Ascending aorta (tissue), 2 donors: ENCODE measurements at regions not wholly inside any gene's neighbourhood (a gene's known extent, or its start where the extent isn't known, plus 50 kb on each side); places are given as distances from the start of the nearest gene placed in this dataset.

Experiments used
- DNase-seq, 2 donors: peaks; one replicate each; pipeline ENCODE4 v3.0.0-alpha.2; 2019; ENCODE audit warnings: low spot score in 2 of 2
- H3K27ac ChIP-seq, 2 donors: fragments of 200-600 bp; sonication (generic); one replicate each; pipeline ENCODE4 v1.5.1; 2016 to 2017; ENCODE audit warnings: mild to moderate bottlenecking in 1 of 2
- H3K27me3 ChIP-seq: fragments of 200-600 bp; sonication (generic); one replicate; pipeline ENCODE4 v1.5.1; 2017
- H3K36me3 ChIP-seq, 2 donors: fragments of 200-600 bp; sonication (generic); one replicate each; pipeline ENCODE4 v1.5.1; 2016
- H3K4me1 ChIP-seq, 2 donors: fragments of 200-600 bp; sonication (generic); one replicate each; pipeline ENCODE4 v1.5.1; 2016 to 2017; ENCODE audit warnings: mild to moderate bottlenecking in 1 of 2
- H3K4me3 ChIP-seq, 2 donors: fragments of 200-600 bp; sonication (generic); one replicate each; pipeline ENCODE4 v1.5.1; 2016 to 2017; ENCODE audit warnings: mild to moderate bottlenecking in 1 of 2
- H3K9me3 ChIP-seq, 2 donors: fragments of 200-600 bp; sonication (generic); one replicate each; pipeline ENCODE4 v1.5.1; 2016
- intact Hi-C: fragments of 100-400 bp; cut with DNase I; formaldehyde crosslinking; loops from one replicate; pipeline ENCODE4 v1.15.1; 2023
- TF ChIP-seq, protein P1 (sequence below), 3 experiments: fragments of 200-600 bp in 2 of 3; fragments of 450-650 bp in 1 of 3; sonication (generic) in 2 of 3; IDR thresholded peaks; one replicate each; pipeline ENCODE4 v1.5.1; 2016 to 2019; ENCODE audit warnings: antibody characterized with exemption in 3 of 3, mild to moderate bottlenecking in 1 of 3, moderate library complexity in 1 of 3

DNA sequence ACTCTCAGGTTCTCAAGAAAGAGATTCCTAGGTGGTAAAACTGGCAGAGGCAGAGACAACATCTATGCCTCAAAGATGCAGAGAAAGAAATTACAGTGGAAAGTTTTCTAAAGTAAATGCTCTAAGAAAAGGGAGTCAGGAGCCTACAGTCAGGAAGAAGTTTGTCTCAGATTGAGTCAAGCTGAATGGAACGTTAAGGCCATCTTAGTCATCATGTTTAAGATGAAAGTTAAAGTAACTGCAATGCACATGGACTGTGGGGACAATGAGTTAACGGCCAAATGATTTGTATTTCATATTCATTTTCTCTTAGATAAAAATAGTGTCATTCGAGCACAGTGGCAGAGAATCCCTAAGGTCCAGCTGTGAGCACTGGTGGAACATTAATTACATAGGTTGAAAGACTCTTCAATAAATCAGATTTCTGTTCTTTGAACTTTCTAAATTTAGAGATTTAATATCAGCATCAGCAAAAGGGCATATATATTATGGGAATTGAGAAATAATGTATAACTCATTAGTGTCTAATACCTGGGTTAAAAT lies 384.6 kb downstream of the DTHD1 start:
- H3K4me1 ChIP-seq, result no peaks in the 10 kb centered on the region
- H3K27ac ChIP-seq, result no peak overlapping the region
- DNase-seq, result no peak
- TF ChIP-seq, protein P1, sequence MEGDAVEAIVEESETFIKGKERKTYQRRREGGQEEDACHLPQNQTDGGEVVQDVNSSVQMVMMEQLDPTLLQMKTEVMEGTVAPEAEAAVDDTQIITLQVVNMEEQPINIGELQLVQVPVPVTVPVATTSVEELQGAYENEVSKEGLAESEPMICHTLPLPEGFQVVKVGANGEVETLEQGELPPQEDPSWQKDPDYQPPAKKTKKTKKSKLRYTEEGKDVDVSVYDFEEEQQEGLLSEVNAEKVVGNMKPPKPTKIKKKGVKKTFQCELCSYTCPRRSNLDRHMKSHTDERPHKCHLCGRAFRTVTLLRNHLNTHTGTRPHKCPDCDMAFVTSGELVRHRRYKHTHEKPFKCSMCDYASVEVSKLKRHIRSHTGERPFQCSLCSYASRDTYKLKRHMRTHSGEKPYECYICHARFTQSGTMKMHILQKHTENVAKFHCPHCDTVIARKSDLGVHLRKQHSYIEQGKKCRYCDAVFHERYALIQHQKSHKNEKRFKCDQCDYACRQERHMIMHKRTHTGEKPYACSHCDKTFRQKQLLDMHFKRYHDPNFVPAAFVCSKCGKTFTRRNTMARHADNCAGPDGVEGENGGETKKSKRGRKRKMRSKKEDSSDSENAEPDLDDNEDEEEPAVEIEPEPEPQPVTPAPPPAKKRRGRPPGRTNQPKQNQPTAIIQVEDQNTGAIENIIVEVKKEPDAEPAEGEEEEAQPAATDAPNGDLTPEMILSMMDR (IDR thresholded peaks at IDR 0.05), result no peak
- intact Hi-C loops, result no loop called here
- no peaks in the 10 kb centered on the region for H3K27me3 ChIP-seq
- no peaks in the 10 kb centered on the region for H3K36me3 ChIP-seq
- no peaks in the 10 kb centered on the region for H3K9me3 ChIP-seq
- H3K4me3 ChIP-seq, result no peak overlapping the region

DNA sequence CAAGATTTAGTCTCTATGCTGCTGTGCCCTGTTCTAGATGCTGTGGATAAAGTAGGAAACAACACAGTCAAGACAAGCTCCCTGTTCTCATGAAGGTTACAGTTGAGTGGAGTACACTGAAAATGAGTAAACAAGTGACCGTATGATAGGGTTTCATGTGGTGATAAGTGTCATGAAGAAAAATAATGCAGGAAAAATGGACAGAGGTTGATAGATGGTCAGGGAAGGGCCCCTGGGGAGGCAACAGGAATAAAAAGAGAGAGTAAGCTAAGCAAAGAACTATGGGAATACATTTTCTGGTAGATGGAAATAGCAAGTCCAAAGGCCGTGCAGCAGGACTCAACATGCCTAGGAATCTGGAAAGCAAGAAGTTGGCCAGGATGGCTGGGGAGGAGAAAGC lies 394.0 kb downstream of the DTHD1 start:
- Histone ChIP-seq H3K4me1 (no peaks in the 10 kb centered on the region), H3K27me3 (no peaks in the 10 kb centered on the region), H3K36me3 (no peaks in the 10 kb centered on the region), H3K27ac (no peak overlapping the region), H3K4me3 (no peak overlapping the region), H3K9me3 (no peaks in the 10 kb centered on the region)
- no peak for DNase-seq
- TF ChIP-seq, protein P1 (IDR thresholded peaks at IDR 0.05), result no peak
- intact Hi-C loops, result no loop called here

DNA sequence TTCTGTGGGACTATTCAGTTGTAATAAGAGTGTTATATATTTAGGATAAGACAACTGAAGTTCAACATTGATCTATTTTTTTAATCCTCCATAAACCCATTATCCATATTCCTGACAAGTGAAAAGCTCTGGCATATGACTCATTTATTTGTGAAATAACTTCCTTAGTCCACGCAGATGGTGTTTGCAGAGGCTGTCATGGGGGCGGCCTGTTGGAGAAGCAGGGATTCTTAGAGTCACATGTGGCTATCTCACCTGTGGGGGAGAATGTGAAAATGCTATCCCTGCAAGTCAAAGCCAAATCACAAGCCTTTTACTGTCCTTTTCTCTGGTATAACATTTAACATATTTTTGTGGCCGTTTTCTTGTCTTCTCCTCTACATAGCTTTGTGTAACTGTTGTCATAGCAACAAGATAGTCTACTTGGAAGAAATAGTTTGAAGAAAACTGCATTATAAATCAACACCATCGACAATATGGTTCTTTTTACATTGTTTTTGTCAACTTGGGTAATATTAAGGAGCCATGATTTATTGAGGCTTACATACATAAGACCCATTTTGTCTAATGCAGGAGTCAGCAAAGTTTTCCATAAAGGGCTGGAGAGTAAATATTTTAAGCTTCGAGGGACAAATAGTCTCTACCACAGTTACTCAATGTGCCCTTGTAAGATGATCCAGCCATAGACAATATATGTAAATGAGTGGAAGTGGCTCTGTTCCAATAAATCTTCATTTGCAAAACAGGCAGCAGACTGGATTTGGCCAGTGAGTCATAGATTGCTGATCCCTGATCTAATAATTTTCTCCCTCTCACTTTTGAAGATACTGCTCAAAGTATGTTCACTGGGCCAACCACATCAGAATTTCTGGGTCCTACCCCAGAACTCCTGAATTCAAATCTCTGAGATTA lies 395.0 kb downstream of the DTHD1 start:
- H3K4me3 ChIP-seq, result no peak overlapping the region
- no peak for DNase-seq
- H3K27ac ChIP-seq, result no peak overlapping the region
- intact Hi-C loops, result no loop called here
- H3K36me3 ChIP-seq, result no peaks in the 10 kb centered on the region
- no peaks in the 10 kb centered on the region for H3K27me3 ChIP-seq
- H3K9me3 ChIP-seq, result no peaks in the 10 kb centered on the region
- TF ChIP-seq, protein P1 (IDR thresholded peaks at IDR 0.05), result no peak
- no peaks in the 10 kb centered on the region for H3K4me1 ChIP-seq

DNA sequence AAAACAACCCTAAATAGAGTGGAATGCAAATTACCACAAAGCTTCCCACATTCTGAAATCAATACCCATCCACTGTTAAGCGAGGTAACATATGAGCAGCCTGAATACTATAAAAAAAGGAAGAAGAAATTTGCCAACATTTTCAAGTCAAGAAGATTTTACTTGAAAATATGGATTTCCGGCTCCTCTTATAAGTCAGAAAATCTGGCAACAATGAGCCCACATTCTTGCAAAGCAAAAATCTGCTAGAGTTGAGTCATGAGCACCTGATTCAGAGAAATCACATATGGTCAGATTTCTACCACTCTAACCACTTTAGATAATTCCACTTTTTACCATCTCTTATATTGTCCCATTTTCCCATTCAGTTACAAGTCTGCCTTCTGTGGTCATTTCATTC lies 395.7 kb downstream of the DTHD1 start:
- no peak overlapping the region for H3K27ac ChIP-seq

DNA sequence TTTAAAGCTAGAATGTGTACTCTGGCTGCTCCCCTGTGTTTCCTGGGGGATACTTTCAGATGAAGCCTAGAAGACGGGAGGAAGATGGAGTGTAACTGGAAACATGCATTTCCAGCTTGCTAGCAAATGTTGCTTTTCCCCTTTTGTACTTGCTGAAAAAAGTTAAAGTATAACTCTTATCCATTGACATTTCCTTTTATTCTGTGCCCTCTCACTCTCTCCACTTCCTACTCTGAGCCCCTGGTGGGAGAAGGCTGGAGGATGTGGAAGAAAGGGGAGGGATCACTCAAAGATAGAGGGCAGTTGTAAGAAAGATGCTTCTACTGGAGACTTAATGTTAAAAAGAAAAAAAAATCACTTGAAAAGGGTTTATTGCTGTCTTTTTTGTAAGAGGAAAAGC lies 396.5 kb downstream of the DTHD1 start:
- H3K4me1 ChIP-seq, result no peaks in the 10 kb centered on the region
- H3K9me3 ChIP-seq, result no peaks in the 10 kb centered on the region
- H3K36me3 ChIP-seq, result no peaks in the 10 kb centered on the region
- intact Hi-C loops, result no loop called here
- DNase-seq, result no peak
- no peak overlapping the region for H3K4me3 ChIP-seq
- TF ChIP-seq, protein P1 (IDR thresholded peaks at IDR 0.05), result no peak
- H3K27ac ChIP-seq, result no peak overlapping the region
- no peaks in the 10 kb centered on the region for H3K27me3 ChIP-seq

More for the DNA sequence above, 395.7 kb downstream of the DTHD1 start:
- H3K4me1 ChIP-seq, result no peaks in the 10 kb centered on the region
- H3K9me3 ChIP-seq, result no peaks in the 10 kb centered on the region
- H3K27me3 ChIP-seq, result no peaks in the 10 kb centered on the region
- intact Hi-C loops, result no loop called here
- DNase-seq, result no peak
- TF ChIP-seq, protein P1 (IDR thresholded peaks at IDR 0.05), result no peak
- no peak overlapping the region for H3K4me3 ChIP-seq
- H3K36me3 ChIP-seq, result no peaks in the 10 kb centered on the region
